CD1c-positive myeloid dendritic cell (primary cell): ENCODE measurements at regions not wholly inside any gene's neighbourhood (a gene's known extent, or its start where the extent isn't known, plus 50 kb on each side); places are given as distances from the start of the nearest gene placed in this dataset.
"Not testable (repeated sequence)": the region's sequence is repeated elsewhere in the genome, so short reads cannot be mapped to it uniquely, and the experiment has no call there.

Experiments used
- DNase-seq: peaks from one replicate; pipeline ENCODE4 v3.0.0-alpha.2; 2016; ENCODE audit errors: extremely low spot score

DNA sequence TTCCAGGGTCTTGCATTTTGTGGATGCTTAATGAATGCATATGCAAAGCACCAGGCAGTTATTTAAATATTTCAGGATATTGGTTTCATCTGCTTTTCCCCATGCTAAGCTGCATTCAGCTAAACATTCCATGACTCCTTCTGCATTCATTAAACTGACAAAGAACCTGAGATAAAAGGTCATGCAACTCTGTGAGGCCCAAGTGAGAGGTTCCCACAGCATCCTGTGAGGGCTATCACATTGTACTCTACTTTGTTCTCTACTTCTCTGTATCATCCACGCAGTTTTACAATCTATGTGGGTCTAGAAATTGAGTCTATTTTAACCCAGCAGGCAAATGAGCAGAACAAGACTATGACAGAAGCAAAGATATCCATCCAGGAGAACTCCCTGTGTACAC lies 86.4 kb upstream of the PRSS16 start:
- DNase-seq = no peak

DNA sequence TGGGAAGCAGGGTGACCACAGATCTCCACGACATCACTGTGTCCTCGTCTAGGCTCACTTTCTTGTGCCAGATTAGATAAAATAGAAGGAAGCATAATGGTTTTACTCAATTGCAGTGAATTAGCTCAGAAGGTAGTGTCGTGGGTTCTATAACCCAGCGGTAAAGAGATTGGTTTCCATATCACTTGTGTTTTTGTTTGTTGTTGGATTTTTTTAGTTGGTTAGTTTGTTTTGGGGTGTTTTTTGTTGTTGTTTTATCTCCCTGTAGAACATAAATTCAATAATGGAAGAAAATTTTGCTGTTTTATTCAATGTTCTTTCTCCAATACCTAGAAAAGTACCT lies 85.9 kb upstream of the PRSS16 start:
- no peak for DNase-seq

DNA sequence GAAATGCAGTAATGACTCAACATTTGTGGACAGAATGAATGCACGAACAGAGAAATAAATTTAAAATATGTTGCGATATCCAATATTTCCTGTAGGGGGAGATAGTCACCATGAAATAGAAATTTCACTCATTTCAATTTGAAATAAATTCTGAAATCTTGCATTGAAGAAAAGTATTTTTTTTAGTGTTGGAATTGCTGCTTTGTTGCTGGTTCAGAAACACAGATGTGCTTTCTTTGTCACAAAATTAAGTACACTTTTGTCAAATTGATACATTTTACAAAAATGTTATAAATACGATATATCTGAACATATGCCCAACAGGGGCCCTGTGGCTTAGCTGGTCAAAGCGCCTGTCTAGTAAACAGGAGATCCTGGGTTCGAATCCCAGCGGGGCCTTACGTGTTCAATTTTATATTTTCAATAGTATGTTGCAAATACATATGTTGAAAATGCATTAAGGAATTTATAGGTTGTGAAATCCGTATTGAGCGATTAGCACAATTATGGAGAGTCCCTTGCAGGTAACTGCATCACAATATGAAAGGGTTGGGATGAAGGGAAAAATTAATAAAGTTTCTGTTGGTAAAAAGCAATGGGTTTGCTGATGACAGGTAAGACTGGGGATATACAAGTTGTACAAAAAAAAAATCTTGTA lies 85.4 kb upstream of the PRSS16 start:
- DNase-seq = peak; percentile 78

DNA sequence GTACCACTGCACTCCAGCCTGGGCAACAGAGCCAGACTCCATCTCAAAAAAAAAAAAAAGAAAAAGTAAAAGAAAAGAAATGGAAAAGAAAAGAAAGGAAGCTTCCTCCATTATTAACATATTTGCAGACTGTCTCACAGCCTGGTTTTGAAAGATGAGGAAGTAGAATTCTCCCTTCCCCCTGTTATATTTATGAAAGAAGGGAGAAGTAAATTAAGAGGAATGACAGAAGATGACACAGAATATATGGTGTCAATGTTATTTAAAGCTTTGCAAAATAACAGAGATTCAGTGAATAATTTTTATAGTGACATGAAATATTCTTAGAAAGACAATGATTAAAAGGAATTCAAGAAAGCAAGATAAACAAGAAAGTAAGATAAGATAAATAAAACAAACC lies 83.7 kb upstream of the PRSS16 start:
- no peak for DNase-seq

DNA sequence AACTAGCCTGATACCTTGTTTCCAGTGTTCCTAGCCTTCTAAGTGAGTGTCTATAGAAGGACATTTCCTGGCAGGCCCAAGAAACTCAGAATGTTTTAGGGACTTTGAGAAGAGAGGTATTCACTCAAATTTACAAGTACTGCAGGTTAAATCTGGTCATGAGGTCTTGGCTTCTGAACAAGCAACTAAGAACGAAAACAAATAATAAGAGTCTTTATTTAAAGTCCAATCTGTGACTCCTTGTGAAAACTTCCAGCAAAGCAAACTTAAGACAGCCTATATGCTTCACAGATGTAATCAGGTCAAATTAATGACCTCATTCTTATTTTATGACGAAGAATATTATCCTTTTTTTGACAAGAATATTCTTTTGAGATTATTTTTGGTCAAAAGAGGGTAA lies 79.4 kb upstream of the PRSS16 start:
- no peak for DNase-seq

DNA sequence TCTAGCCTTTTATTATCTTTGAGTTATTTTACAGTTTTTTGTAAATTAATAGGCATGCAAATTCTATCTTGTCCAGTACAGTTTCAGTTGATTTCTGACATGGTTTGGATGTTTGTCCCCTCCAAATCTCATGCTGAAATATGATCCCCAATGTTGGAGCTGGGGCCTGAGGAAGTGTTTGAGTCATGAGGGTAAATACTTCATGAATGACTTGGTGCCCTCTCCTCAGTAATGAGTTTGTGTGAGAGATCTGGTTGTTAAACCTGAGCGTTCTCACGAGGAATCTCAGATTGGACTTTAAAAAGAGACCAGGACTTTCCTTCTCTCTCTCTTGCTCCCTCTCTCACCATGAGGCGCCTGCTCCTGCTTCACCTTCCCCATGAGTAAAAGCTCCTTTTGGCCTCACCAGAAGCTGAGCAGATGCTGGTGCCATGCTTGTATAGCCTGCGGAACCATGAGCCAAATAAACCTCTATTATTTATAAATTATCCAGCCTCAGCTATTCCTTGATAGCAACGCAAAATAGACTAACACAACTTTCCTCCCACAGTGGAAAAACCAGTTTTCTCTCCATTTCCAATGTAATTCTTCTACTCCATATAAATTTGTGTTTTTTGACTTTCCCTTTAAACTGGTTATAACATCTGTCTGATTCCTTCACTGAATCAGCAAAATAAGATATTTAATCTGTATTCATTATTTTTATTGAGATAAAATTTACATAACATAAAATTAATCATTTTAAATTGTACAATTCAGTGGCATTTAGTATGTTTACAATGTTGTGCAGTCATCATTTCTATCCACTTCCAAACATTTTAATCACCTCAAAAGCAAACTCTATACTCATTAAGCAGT lies 78.7 kb upstream of the PRSS16 start:
- DNase-seq = no peak

DNA sequence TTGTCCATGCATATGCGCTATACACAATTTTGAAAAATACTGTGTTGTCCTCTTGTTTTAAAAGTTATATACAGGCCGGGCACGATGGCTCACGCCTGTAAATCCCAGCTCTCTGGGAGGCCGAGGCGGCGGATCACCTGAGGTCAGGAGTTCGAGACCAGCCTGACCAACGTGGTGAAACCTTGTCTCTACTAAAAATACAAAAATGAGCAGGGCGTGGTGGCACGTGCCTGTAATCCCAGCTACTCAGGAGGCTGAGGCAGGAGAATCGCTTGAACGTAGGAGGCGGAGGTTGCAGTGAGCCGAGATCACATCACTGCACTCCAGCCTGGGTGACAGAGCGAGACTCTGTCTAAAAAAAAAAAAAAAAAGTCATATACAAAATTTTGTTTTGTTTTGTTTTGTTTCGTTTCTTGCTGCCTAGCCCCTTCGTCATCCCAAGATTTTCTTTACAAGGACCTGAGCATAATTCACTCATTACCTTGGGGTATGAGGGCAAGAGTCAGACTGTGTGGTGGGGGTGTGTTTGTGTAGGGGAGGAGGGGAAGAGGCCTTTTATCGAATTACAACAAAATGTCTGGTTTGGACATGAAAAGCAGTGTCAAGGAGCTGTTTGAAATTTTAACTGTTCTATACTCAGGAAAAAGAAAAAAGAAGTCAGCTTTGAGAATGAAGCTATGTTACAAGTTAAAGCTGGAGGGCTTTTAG lies 74.8 kb upstream of the PRSS16 start:
- not testable (repeated sequence) for DNase-seq

DNA sequence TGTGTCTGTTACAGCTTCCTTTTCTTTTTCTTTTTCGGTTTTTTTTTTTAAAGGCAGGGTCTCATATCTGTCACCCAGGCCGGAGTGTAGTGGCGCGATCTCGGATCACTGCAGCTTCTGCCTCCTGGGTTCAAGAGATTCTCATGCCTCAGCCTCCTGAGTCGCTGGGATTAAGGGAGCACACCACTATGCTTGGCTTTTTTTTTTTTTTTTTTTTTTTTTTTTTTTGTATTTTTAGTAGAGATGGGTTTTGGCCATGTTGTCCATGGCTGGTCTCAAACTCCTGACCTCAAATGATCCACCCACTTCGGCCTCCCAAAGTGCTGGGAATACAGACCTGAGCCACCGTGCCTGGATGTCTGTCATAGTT lies 74.3 kb upstream of the PRSS16 start:
- not testable (repeated sequence) for DNase-seq

DNA sequence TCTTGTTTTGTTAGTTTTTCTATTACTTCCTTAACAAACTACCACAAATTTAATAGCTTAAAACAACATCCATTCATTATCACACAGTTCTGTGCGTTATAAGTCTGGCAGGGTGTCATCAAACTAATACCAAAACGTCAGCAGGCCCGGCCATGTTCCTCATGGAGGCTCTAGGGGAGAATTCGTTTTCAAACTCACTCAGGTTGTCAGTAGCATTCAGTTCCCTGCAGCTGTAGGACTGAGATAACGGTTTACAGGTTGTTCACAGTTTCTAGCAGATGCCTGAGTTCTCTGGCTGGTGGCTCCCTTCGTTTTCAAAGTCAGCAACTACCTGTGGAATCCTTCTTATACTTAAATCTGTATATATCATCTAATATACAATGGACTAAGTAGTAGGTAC lies 72.5 kb upstream of the PRSS16 start:
- DNase-seq = no peak

DNA sequence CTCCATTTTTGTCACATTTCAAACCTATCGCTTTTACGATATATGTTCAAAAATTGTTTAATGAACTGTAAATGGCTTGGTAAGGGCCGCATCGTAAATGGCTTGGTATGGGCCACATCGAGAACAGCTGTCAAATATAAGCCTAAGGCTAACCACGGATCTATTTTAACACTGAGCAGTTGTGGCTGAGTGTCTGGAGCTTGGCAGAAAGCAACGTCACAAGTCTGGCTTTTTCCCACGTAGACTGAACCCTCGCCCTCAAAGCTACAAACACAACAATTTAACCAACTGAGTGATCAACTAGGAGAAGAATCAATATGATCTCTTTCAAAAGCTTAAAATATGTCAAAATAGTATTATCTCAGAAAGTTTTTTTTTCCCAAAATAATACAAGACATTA lies 71.4 kb upstream of the PRSS16 start:
- DNase-seq = no peak

DNA sequence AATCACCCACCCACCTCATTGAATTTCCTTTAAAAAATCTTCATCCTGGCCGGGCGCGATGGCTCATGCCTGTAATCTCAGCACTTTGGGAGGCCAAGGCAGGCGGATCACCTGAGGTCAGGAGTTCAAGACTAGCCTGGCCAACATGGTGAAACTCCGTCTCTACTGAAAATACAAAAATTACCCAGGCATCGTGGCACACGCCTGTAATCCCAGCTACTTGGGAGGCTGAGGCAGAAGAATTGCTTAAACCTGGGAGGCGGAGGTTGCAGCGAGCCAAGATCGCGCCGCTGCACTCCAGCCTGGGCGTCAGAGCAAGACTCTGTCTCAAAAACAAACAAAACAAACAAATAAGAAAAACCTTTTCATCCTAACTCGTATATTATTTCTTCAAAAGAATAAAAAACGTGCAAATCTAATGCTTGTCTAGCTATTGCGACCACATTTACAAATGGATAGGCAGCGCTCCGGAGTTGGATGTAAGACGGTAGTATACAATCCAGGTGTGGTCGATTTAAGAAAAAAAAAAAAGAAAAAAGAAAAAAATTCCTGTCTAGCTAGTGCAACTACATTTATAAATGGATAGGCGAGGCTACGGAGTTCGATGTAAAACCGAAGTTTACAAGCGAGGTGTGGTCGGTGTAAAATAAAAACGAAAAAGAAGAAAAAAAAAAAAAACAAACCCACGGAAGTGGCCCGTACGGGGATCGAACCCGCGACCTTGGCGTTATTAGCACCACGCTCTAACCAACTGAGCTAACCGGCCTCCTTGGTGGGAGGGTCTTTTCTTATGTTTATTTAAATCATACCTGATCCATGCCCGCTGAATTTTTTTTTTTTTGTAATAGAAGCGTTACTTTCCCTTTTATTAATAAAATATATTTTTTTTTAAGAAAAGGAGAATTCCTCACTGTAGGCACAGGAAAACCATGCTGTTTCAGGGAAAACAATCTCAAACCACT lies 70.7 kb upstream of the PRSS16 start:
- DNase-seq = peak; percentile 72

DNA sequence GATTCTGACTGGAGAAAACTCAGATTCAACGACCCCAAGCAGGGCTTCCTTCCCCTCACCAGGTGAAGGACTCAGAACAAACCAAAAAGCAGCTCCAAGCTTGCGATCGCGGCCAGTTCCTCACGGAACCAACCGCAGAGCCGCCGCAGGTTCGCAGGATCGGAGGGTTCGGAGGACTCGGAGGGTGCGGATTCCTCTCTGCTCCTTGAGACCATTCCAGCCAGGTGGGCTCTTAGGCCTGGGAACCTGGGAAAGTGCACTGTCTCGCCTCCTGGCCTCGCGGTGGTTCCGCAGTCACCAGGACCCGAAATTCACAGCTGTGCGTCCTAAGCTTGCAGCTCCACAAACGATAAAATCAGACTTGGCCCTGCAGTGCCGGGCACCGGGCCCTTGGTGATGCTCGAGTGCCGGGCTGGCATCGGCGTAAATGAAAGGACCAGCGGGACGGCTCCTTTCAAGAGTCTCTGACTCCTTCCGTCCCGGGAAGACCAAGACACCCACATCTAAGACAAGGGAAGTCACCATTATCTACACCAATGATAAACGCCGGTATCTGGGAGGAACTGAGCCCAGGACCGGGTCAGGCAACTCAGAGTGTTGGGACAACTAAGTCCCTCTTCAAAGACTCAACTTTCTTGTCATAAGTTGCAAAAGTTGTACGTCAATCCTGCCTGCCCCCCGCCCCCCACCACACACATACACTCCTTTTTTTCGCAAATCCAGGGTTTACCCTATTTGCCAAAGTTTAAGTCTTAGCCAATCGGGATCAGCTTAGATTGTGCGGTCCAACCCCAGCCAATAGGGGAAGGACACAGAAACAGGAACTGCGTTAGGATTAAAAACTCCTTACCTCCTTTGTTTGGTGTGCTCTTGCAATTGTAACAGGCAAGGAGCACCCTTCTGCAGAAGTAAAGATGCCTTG lies 69.8 kb upstream of the PRSS16 start:
- DNase-seq = peak; percentile 85

DNA sequence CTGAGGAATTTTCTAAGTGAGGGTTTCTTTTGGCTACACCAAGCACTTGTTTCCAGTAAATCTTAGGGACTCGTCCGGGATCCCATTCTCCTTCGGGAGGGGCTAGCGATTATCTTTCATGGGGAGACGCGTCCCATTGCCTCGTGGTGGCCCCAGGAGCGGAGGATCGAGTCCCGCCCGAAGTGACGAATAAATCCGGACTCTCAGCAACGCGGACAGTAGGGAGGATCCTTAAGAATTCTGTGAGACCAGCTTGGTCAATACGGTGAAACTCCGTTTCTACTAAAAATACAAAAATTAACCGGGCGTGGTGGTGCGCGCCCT lies 69.1 kb upstream of the PRSS16 start:
- DNase-seq = no peak

DNA sequence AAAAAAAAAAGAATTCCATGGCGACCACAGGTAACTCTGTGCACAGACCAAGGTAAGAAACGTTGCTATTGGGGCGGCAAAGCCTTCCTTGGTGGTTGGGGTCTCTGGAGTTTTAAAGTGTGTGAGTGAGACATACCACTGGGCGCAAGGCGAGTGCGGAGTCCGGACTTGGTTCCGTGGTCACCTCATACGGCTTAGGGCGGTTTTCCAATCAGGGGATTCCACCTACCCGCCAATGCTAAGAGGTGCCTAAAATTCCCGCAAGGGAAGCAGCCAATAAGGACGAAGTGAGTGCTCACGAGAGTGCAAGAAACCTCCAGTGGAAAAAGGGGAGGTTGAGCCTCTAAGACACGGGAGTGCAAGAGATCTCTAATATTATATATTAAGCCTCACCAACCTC lies 68.6 kb upstream of the PRSS16 start:
- no peak for DNase-seq

DNA sequence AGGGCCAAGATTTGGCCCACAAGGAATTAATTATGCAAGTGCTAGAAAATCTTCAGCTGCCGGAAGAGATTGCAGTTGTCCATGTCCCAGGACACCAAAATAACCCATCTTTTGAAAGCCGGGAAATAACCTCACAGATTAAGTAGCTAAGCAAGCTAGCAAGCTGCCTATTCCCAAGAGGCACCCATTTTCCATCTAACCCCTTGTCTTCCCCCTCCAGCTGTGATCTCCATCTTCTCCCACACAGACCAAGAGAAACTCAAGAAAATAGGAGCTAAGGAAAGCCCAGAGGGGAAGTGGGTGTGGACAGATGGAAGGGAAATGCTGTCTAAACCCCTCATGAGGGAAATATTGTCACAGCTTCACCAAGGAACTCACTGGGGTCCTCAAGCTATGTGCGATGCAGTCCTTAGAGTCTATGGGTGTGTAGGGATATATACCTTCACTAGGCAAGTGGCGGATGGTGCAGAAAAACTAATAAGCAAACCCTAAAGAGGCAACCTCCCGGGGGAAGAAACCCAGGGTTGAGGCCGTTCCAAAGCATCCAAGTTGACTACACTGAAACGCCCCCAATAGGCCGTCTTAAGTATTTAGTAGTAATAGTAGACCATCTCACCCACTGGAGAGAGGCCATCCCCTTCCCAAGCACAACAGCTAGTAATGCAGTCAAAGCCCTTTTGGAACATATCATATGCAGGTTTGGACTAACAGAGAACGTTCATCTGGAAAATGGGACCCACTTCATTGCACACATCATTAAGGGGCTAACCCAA lies 64.3 kb upstream of the PRSS16 start:
- DNase-seq = no peak

DNA sequence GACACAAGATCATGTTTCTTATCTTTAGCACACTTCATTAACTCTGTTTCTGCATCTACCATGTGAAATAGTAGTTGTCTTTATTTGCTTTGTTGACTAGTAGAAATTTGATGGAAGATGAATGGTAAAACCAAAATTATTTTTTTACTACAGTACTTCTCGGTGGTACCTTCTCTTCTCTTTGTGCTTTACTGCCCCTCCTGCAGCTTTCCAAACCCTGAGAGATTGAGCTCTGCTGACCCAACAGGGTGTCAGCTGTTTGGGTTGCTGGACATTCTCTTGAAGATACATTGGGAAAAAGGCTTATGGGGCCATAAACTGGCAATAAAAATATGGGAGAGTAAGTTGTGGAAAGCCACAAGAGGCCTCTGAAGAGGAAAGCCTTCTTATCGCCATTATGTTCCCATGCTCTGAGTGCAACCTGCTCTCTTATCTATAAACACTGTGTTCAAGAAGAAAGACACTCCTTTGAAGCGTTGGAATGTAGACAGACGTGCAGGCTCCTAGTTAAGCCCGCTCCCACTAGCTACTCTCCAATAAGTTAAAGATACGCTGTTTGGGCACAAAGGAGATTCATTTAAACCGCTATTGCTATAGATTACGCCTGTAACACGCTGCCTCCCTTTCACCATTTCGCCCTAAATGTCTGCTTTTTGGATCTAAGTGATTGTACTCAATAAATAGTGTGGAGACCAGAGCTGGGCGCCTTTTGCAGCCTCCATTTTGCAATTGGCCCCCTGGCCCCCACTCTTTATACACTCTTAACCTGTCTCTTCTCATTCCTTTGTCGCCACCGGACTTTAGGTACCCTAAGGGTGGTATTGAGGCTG lies 60.1 kb upstream of the PRSS16 start:
- DNase-seq = no peak

DNA sequence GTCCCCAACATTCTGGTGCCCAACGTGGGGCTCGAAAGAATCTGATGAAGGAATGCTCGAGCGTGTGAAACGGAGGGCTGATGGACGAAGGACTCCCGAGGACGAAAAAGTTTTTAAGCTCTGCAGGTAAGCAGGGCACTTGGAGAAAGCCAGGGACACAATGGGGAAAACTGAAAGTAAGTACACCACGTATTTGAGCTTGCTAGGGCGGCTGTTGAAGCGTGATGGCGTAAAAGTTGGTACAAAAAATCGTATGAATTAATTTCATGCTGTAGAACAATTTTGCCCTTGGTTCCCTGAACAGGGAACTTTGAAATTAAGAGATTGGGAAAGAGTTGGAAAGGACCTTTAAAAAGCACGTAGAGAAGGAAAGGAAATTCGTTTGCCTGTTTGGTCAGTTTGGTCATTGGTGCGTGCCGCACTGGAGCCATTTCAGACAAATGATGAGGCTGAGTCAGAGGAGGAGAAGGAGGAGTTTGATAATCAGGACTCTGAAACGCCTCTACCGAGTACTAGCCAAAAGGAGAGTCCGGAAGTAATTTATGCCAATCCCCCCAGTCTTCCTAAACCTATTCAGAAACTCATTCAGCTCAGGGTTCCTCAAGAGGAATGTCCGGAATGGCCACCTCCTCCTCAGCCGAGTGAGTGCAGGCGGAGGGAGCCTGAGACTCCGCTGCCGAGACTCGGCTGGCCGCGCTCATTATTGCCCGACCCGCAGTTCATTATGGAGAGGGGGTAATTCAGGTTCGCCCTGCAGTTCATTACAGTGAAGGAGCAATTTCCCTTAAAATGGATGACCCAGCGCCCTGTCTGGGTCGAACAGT lies 59.2 kb upstream of the PRSS16 start:
- peak; percentile 56 for DNase-seq

DNA sequence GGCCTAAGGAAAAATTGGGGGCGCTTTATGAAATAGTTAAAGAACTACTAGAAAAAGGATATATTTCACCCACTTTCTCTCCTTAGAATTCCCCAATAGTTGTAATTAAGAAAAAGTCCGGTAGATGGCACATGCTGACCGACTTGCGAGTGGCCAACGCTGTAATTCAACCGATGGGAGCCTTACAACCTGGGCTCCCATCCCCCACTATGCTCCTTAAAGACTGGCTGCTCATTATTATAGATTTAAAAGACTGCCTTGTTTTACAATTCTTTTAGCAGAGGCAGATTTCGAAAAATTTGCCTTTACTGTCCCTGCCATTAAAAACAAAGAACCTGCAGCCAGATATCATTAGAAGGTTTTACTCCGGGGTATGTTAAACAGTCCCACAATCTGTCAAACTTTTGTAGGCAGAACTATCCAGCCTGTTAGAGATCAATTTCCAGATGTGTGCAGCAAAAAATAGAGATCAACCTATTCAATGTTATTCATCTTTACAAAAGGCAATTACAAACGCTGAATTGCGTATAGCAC lies 58.5 kb upstream of the PRSS16 start:
- peak; percentile 77 for DNase-seq
